ENCODE measurements at regions not wholly inside any gene's neighbourhood (a gene's known extent, or its start where the extent isn't known, plus 50 kb on each side); places are given as distances from the start of the nearest gene placed in this dataset.
"Not testable (repeated sequence)": the region's sequence is repeated elsewhere in the genome, so short reads cannot be mapped to it uniquely, and the experiment has no call there.

GRCh38 chr3:159749406-159749805, 239.2 kb upstream of the IL12A start:
- no peak for DNase-seq

DNA sequence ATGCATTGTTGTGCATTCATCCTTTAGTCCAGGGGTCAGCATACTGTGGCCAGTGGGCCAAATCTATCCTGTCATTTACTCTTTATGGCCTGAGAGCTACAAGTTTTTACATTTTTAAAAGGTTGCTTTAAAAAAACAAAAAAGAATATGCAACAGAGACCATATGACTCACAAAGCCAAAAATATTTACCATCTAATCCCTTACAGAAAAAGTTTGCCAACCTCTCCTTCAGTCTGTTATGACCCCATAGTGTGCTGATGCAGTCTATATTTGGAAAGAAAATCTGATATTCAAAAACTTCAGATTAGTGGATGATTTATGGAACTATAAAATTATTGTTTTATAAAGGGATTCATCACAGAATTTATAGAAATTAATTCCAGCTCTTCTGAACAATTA, 237.5 kb upstream of the IL12A start:
- DNase-seq: no peak

- DNase-seq: no peak
Observed at GRCh38 chr3:159751752-159752151, 236.9 kb upstream of the IL12A start.

DNA sequence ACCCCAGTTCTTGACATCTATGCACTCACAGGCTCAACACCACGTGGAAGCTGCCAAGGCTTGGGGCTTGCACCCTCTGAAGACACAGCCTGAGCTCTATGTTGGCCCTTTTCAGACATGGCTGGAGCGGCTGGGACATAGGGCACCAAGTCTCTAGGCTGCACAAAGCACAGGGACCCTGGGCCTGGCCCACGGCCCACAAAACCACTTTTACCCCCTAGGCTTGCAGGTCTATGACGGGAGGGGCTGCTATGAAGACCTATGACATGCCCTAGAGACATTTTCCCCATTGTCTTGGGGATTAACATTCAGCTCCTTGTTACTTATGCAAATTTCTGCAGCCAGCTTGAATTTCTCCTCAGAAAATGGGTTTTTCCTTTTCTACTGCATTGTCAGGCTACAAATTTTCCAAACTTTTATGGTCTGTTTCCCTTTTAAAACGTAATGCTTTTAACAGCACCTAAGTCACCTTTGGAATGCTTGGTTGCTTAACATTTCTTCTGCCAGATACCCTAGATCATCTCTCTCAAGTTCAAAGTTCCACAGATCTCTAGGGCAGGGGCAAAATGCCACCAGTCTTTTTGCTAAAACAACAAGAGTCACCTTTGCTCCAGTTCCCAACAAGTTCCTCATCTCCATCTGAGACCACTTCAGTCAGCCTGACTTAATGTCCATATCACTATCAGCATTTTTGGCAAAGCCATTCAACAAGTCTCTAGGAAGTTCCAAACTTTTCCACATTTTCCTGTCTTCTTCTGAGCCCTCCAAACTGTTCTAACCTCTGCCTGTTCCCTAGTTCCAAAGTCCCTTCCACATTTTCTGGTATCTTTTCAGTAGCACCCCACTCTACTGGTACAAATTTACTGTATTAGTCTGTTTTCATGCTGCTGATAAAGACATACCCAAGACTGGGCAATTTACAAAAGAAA, 232.1 kb upstream of the IL12A start:
- DNase-seq: not testable (repeated sequence)

DNA sequence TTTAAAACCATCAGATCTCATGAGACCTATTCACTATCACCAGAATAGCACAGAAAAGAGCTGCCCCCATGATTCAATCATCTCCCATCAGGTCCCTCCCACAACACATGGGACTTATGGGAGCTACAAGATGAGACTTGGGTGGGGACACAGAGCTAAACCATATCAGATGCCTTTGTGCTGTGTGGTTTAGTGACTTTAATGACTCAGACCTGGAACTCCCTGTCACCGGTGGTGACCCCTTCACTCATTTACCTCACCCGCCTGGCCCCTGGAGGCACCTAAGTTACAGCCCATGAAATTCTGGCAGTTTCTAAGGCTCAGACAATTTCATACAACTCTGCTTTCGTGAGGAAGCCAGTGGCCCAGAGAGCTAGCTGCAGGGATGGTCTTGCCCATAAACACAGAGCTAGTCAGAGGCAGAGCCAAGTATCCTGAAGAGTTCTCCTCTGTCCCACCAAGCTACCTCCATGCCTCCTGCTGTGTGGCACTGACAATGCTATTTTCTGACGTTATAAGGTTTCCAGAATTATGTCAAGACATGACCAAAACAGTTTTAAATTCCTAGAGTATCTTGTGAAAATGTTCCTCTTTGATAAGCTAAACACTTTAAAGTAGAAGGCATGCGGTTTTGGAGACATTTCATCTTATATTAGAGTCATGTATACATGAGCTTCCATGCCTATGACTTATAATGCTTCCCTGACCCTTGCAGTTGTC, 231.1 kb upstream of the IL12A start:
- DNase-seq: no peak

- no peak for DNase-seq
Observed at GRCh38 chr3:159760046-159760445, 228.6 kb upstream of the IL12A start.

GRCh38 chr3:159761369-159761768, 227.3 kb upstream of the IL12A start:
- DNase-seq: no peak

DNA sequence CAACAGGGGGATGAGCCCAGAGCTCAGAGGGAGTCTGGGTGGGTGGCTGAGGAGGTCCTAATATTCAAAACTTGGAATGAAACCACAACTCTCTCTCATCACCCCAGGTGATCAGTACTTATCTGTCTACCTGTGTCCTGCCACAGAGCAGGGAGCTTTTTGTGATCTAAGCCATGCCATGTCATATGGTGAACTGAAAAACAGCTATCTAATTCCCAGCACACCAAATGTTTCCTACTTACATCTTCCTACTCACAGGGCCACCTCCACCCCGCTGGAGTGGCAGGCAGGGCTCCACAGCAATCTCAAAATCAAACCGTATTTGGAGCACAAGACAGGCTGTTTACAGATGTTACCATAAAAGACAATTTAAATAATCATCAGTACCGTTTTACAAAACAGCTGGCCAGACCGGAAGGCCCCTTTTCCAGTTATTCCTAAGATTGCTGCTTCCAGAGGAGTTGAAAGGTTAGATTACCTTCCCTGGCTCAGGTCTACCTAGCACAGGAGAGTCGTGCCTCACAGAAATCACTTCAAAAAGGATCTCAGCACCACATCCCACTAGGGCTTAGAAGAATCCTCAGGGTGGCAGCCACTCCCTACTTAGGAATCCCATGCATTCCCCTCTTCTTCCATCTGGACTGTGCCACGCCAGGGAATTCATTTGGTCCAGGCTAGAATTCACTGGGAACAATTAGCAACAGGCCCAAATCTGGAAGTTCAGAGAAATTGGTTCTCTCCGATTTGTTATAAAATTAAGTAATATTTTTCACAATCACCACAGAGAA, 226.6 kb upstream of the IL12A start:
- no peak for DNase-seq

GRCh38 chr3:159763011-159763601, 225.5 kb upstream of the IL12A start:
- DNase-seq: peak; percentile 5

- DNase-seq: no peak
Observed at GRCh38 chr3:159763602-159764489, 224.8 kb upstream of the IL12A start.

GRCh38 chr3:159764490-159765029, 224.1 kb upstream of the IL12A start:
- no peak for DNase-seq

GRCh38 chr3:159765030-159765859, 223.4 kb upstream of the IL12A start:
- no peak for DNase-seq

- no peak for DNase-seq
Observed at GRCh38 chr3:159765860-159766294, 222.8 kb upstream of the IL12A start.

- DNase-seq: no peak
Observed at GRCh38 chr3:159766563-159767185, 222.0 kb upstream of the IL12A start.

DNA sequence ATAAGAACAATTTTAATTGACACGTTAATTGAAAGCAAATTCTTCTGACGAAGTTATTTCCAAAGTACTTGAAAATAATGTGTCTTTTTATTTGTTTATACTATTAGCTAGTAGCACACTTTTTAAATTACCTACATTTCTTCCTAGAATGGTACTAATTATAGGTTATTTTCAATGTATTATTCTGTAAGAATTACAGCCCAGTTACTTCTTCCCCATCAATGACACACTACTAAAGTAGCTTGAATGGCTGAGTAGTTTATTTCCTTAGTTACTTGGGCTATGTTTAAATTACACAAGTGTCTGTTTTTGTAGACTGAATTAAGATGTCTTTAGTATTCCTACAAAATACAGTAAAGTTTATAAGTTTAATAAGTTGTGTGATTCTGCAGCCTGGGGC, 217.6 kb upstream of the IL12A start:
- DNase-seq: no peak

DNA sequence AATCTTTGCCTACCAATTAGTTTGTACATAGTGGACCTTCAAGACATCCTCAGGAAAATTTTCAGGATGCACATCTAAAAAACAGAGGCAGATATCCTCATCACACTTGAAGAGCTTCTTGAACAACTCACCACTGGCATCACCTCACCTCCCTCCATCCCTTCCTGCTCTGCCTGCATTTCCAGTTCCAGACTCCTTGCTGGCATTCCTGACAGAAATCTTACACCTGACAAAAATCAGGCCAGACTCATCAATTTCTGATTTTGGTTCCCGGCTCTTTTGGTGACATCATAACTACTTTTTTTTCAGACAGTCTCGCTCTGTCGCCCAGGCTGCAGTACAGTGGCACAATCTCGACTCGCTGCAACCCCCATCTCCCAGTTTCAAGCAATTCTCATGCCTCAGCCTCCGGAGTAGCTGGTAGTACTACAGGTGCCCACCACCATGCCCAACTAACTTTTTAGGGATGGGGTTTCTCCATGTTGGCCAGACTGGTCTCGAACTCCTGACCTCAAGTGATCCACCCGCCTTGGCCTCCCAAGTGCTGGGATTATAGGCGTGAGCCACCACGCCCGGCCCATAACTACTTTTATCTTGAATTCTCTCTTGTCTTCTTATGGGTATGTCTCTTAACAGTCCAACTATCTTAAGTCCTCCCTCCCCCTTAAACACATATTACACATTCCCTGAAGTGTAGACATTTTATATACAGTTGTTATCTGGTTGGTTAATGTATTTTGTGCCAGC, 216.6 kb upstream of the IL12A start:
- no peak for DNase-seq

DNA sequence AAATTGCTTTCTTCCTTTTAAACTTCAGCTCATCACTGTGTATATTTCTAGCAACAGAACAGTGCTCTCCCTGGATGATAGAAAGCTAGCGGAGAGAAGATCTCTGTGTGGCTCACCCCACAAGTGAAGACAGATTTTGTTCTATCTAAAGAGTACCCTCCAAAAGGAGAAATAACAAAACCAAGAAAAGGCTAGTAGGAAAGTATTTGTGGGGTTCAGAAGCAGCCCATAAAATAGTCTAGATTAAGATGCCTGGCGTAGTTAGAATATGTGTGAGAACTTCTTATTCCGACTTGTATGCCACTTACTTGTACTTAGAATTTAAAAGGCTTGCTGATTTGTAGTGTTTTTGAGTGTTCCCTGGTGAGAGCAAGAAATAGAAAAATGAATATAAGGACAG, 214.9 kb upstream of the IL12A start:
- DNase-seq: no peak

DNA sequence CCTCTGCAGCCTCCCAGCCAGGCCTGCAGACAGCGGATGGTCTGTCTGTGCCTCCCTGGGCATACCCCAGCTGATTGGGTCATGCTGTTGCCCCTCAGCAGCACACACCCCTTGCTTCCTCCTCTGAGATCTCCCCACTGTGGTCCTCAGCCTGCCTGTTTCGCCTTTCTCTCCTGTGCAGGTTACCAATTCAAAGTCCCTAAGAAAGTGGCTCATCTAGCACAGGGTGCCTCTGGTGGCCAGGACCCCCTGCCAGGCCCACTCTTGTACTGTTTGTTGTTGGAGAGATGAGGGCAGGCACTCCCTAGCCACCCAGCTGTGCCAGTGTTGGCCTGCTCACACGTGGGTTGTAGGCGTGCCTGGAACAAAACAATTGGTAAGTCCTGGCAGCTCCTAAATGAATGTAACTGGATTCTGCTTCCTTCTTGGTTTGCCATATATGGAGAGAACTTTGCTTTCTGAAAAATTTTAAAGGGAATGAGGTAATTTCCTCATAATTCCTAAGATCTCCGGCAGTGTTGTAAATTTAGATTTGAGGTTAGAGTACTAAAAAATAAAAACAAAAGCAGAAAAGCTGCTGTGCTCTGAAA, 213.2 kb upstream of the IL12A start:
- DNase-seq: no peak

- no peak for DNase-seq
Observed at GRCh38 chr3:159776779-159777178, 211.9 kb upstream of the IL12A start.
